ENCODE measurements at regions not wholly inside any gene's neighbourhood (a gene's known extent, or its start where the extent isn't known, plus 50 kb on each side); places are given as distances from the start of the nearest gene placed in this dataset.

GRCh38 chr19:33954686-33955085 lies 158.0 kb downstream of the KCTD15 start:
- no peak overlapping the region for H2AFZ ChIP-seq
- H3K79me2 ChIP-seq (replicated peaks; ENCODE audit: insufficient read depth) = no peaks in the 10 kb centered on the region
- ATAC-seq = no peak
- H3K9me2 ChIP-seq (ENCODE audit: insufficient read depth) = no peaks in the 10 kb centered on the region
- DNase-seq (ENCODE audit: low spot score) = no peak
- no peak overlapping the region for H3K4me3 Mint-ChIP-seq
- no peaks in the 10 kb centered on the region for H4K20me1 ChIP-seq (replicated peaks; ENCODE audit: insufficient read depth)
- no peaks in the 10 kb centered on the region for H3F3A ChIP-seq (replicated peaks; ENCODE audit: low read depth)
- no peak overlapping the region for H3K27ac Mint-ChIP-seq
- no peaks in the 10 kb centered on the region; the same call in 2 of the 3 replicates for H3K4me1 Mint-ChIP-seq
- no peaks in the 10 kb centered on the region for H3K9me3 Mint-ChIP-seq
- no peak overlapping the region for H3K27ac ChIP-seq (ENCODE audit: low read depth)
- no peak overlapping the region for H3K4me2 ChIP-seq
- no peaks in the 10 kb centered on the region for H3K36me3 Mint-ChIP-seq (ENCODE audit: low read depth)
- H3K36me3 ChIP-seq (ENCODE audit: insufficient read depth) = no peaks in the 10 kb centered on the region
- H3K4me3 ChIP-seq = no peak overlapping the region
- H3K4me1 ChIP-seq (ENCODE audit: insufficient read depth) = no peaks in the 10 kb centered on the region; the same call in 1 of the 2 replicates
- H3K27me3 Mint-ChIP-seq (ENCODE audit: insufficient read depth, low read depth, poor library complexity) = peaks cover 8% of the 10 kb centered on the region
- TF ChIP-seq POLR2AphosphoS5 (IDR thresholded peaks at IDR 0.05; ENCODE audit: low read depth) (no peak), ETS1 (IDR thresholded peaks at IDR 0.05) (no peak), REST (IDR thresholded peaks at IDR 0.05; ENCODE audit: unreplicated experiment) (no peak), STAT1 (IDR thresholded peaks at IDR 0.05; ENCODE audit: unreplicated experiment) (no peak), ZNF114 (CRISPR knock-in tag; IDR thresholded peaks at IDR 0.05) (no peak), ZNF331 (CRISPR knock-in tag; IDR thresholded peaks at IDR 0.05; ENCODE audit: low read depth) (no peak), NANOG (IDR thresholded peaks at IDR 0.05; ENCODE audit: borderline replicate concordance) (no peak), EZH2 (IDR thresholded peaks at IDR 0.05; ENCODE audit: low read depth, unreplicated experiment) (no peak), CTCF (conservative IDR thresholded peaks at IDR 0.05; ENCODE audit: low read depth in 2 of 2) (no peak), ZNF462 (CRISPR knock-in tag; IDR thresholded peaks at IDR 0.05) (no peak), JUNB (IDR thresholded peaks at IDR 0.05; ENCODE audit: unreplicated experiment) (no peak), CREB1 (CRISPR knock-in tag; IDR thresholded peaks at IDR 0.05; ENCODE audit: low read depth) (no peak), EZH2phosphoT487 (IDR thresholded peaks at IDR 0.05; ENCODE audit: unreplicated experiment) (no peak)
- H3K27me3 ChIP-seq (ENCODE audit: insufficient read depth) = no peaks in the 10 kb centered on the region

Data from GM23338 (cell line).